ENCODE measurements at regions not wholly inside any gene's neighbourhood (a gene's known extent, or its start where the extent isn't known, plus 50 kb on each side); places are given as distances from the start of the nearest gene placed in this dataset.

GRCh38 chr4:35925806-35926205 is 318.5 kb downstream of the ARAP2 start:
- Mint-ChIP-seq H3K36me3 (ENCODE audit: low read depth) (no peaks in the 10 kb centered on the region), H3K4me1 (ENCODE audit: low read depth) (no peaks in the 10 kb centered on the region), H3K4me3 (no peak overlapping the region), H3K27ac (no peak overlapping the region), H3K27me3 (ENCODE audit: insufficient read depth) (no peaks in the 10 kb centered on the region), H3K9me3 (0 out of 2 replicates have a peak, but pooled peaks cover 12% of the 10 kb centered on the region)
- no peak for TF ChIP-seq CTCF (IDR thresholded peaks at IDR 0.05)
- no peak for DNase-seq

GRCh38 chr4:35926788-35927187 is 317.5 kb downstream of the ARAP2 start:
- Mint-ChIP-seq H3K4me1 (ENCODE audit: low read depth) (no peaks in the 10 kb centered on the region), H3K9me3 (0 out of 2 replicates have a peak, but pooled peaks cover 12% of the 10 kb centered on the region), H3K4me3 (no peak overlapping the region), H3K27ac (no peak overlapping the region), H3K36me3 (ENCODE audit: low read depth) (no peaks in the 10 kb centered on the region), H3K27me3 (ENCODE audit: insufficient read depth) (no peaks in the 10 kb centered on the region)
- no peak for TF ChIP-seq CTCF (IDR thresholded peaks at IDR 0.05)
- DNase-seq: no peak

GRCh38 chr4:35933901-35934300 is 310.4 kb downstream of the ARAP2 start:
- Mint-ChIP-seq H3K27me3 (ENCODE audit: insufficient read depth) (no peaks in the 10 kb centered on the region), H3K36me3 (ENCODE audit: low read depth) (no peaks in the 10 kb centered on the region), H3K4me1 (ENCODE audit: low read depth) (no peaks in the 10 kb centered on the region), H3K9me3 (no peaks in the 10 kb centered on the region), H3K27ac (no peak overlapping the region), H3K4me3 (no peak overlapping the region)
- DNase-seq: no peak
- TF ChIP-seq CTCF (IDR thresholded peaks at IDR 0.05): no peak

GRCh38 chr4:35934320-35934981 is 309.9 kb downstream of the ARAP2 start:
- H3K27ac Mint-ChIP-seq: no peak overlapping the region
- peak; percentile 84 for TF ChIP-seq CTCF (IDR thresholded peaks at IDR 0.05)
- DNase-seq: peak; percentile 28
- H3K36me3 Mint-ChIP-seq (ENCODE audit: low read depth): no peaks in the 10 kb centered on the region
- H3K9me3 Mint-ChIP-seq: no peaks in the 10 kb centered on the region
- no peak overlapping the region for H3K4me3 Mint-ChIP-seq
- H3K4me1 Mint-ChIP-seq (ENCODE audit: low read depth): no peaks in the 10 kb centered on the region
- no peaks in the 10 kb centered on the region for H3K27me3 Mint-ChIP-seq (ENCODE audit: insufficient read depth)

- DNase-seq: no peak
- TF ChIP-seq CTCF (IDR thresholded peaks at IDR 0.05): no peak
- H3K4me3 Mint-ChIP-seq: no peak overlapping the region
- H3K27ac Mint-ChIP-seq: no peak overlapping the region
- no peaks in the 10 kb centered on the region for H3K36me3 Mint-ChIP-seq (ENCODE audit: low read depth)
- H3K27me3 Mint-ChIP-seq (ENCODE audit: insufficient read depth): no peaks in the 10 kb centered on the region
- H3K4me1 Mint-ChIP-seq (ENCODE audit: low read depth): no peaks in the 10 kb centered on the region
- no peaks in the 10 kb centered on the region; the same call in 1 of the 2 replicates for H3K9me3 Mint-ChIP-seq
These were observed 305.4 kb downstream of the ARAP2 start for GRCh38 chr4:35938936-35939335.

Data from HFFc6 (cell line).